Stomach (tissue), 8 donors: ENCODE measurements at regions not wholly inside any gene's neighbourhood (a gene's known extent, or its start where the extent isn't known, plus 50 kb on each side); places are given as distances from the start of the nearest gene placed in this dataset.

Source experiments
- DNase-seq, 2 donors: peaks; one replicate each; pipeline versions ENCODE4 v3.0.0 to v3.0.0-alpha.2; 2013 to 2019
- H3K27ac ChIP-seq, 5 donors: fragments of 200-600 bp in 4 of 5; sonication (generic) in 4 of 5; one replicate each; pipeline ENCODE4 v1.5.1; 2013 to 2019; ENCODE audit warnings: mild to moderate bottlenecking in 1 of 5, moderate library complexity in 1 of 5
- H3K27me3 ChIP-seq, 3 donors: fragments of 200-600 bp; sonication (generic); one replicate each; pipeline ENCODE4 v1.5.1; 2017 to 2019; ENCODE audit warnings: mixed run types in 1 of 3
- H3K36me3 ChIP-seq, 4 donors: fragments of 200-600 bp; sonication (generic); 1 replicate in 3 of 4; 2 replicates in 1 of 4; pipeline ENCODE4 v1.5.1; 2016 to 2019
- H3K4me1 ChIP-seq, 4 donors: fragments of 200-600 bp; sonication (generic); one replicate each; pipeline ENCODE4 v1.5.1; 2016 to 2019
- H3K4me3 ChIP-seq, 4 donors: fragments of 200-600 bp; sonication (generic) in 3 of 4; one replicate each; pipeline ENCODE4 v1.5.1; 2016 to 2019; ENCODE audit warnings: mild to moderate bottlenecking in 1 of 4
- H3K9me3 ChIP-seq, 4 donors: fragments of 200-600 bp; sonication (generic); one replicate each; pipeline ENCODE4 v1.5.1; 2016 to 2019
- EP300 ChIP-seq: sonication (generic); formaldehyde crosslinking; IDR thresholded peaks from one replicate; pipeline ENCODE4 v1.6.1; 2017; ENCODE audit warnings: antibody characterized with exemption
- POLR2A ChIP-seq, 4 donors: fragments of 450-650 bp; IDR thresholded peaks; one replicate each; pipeline ENCODE4 v1.6.1; 2016; ENCODE audit warnings: antibody characterized with exemption in 4 of 4, control low read depth in 2 of 4, mild to moderate bottlenecking in 1 of 4, moderate library complexity in 1 of 4
- POLR2AphosphoS5 ChIP-seq, 3 donors: sonication (generic); formaldehyde crosslinking; IDR thresholded peaks; one replicate each; pipeline ENCODE4 v1.6.1; 2016; ENCODE audit warnings: antibody characterized with exemption in 3 of 3
- WGBS, 5 donors: extraction: QIAGEN DNeasy Blood & Tissue Kit in 3 of 5; methylation state at CpG; one replicate each; pipeline versions ENCODE4 v1.1.5 to v1.1.7; 2013 to 2018; 5-methylcytosine and 5-hydroxymethylcytosine counted together
- intact Hi-C: fragments of 100-400 bp; cut with DNase I; formaldehyde crosslinking; loops from one replicate; pipeline ENCODE4 v1.15.1; 2023; ENCODE audit warnings: low total_unique reads
- TF ChIP-seq, protein P1 (sequence below), 7 experiments: fragments of 450-650 bp in 4 of 7; fragments of 200-600 bp in 3 of 7; sonication (generic) in 3 of 7; IDR thresholded peaks; one replicate each; pipeline ENCODE4 v1.5.1; 2016 to 2019; ENCODE audit warnings: antibody characterized with exemption in 7 of 7, control low read depth in 2 of 7, mild to moderate bottlenecking in 1 of 7
- donor health status: healthy with polysubstance abuse.
- donor health status: Bipolar disorder and iron deficiency.
- donor health status: healthy.

DNA sequence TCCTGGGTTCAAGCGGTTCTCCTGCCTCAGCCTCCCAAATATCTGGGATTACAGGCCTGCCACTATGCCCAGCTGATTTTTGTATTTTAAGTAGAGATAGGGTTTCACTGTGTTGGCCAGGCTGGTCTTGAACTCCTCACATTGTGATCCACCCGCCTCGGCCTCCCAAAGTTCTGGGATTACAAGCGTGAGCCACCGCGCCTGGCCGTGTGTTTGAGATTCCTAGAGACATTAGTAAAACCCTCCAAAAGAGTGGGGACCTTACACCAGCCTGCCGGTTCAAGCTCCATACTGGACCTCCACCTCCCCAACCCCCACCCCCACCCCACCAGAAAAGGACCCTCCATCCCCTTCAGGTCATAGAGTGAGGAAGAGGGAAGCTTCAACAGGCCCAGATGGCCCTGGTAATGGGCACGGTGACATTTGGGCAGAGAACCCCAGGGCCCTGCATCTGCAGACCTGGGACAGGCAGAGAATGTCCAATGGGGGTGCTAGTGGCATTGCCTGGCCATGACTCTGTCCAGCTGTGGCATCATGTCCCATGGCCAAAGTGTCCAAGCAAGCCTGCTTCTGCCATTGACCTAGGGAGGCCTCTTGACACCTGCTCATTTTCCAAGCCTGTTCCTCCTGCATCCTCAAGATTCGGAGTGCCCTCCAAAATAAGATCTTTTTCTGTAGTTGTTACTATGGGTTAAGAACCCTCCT is 108.9 kb upstream of the KLF13 start:
- intact Hi-C loops = loop anchor here (10.0 kb wide), 1 partner anchor 97 kb away; no protein-coding TSS in a partner anchor
- no peak overlapping the region for H3K4me3 ChIP-seq
- no peak for DNase-seq
- H3K27me3 ChIP-seq = no peaks in the 10 kb centered on the region
- H3K36me3 ChIP-seq = no peaks in the 10 kb centered on the region
- no peaks in the 10 kb centered on the region for H3K9me3 ChIP-seq
- H3K4me1 ChIP-seq = peaks cover 14 to 62% (median 34%) of the 10 kb centered on the region in 4 donors
- TF ChIP-seq, protein P1, sequence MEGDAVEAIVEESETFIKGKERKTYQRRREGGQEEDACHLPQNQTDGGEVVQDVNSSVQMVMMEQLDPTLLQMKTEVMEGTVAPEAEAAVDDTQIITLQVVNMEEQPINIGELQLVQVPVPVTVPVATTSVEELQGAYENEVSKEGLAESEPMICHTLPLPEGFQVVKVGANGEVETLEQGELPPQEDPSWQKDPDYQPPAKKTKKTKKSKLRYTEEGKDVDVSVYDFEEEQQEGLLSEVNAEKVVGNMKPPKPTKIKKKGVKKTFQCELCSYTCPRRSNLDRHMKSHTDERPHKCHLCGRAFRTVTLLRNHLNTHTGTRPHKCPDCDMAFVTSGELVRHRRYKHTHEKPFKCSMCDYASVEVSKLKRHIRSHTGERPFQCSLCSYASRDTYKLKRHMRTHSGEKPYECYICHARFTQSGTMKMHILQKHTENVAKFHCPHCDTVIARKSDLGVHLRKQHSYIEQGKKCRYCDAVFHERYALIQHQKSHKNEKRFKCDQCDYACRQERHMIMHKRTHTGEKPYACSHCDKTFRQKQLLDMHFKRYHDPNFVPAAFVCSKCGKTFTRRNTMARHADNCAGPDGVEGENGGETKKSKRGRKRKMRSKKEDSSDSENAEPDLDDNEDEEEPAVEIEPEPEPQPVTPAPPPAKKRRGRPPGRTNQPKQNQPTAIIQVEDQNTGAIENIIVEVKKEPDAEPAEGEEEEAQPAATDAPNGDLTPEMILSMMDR (IDR thresholded peaks at IDR 0.05) = no peak
- no peak for TF ChIP-seq EP300
- no peak for TF ChIP-seq POLR2A (IDR thresholded peaks at IDR 0.05)
- peak overlapping the region in 4 of 5 donors; percentile 40 to 99 (median 94) for H3K27ac ChIP-seq
- 96 to 98% (median 96%) methylated on average over 10 of the region's 10 CpGs for whole genome bisulfite sequencing, 5 donors

DNA sequence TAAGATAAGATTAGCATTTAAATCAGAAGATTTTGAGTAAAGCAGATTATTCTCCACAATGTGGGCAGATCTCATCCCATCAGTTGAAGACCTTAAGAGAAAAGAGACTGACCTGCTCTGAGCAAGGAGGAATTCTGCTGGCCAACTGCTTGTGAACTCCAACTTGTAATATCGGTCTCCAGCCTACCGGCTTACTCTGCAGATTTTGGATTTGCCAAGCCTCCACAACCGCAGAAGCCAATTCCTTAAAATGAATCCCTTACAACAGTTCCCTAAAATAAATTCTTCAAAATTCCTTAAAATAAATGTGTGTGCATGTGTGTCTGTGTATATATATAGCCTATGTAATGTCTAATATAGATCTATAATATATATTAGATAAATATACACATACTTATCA is 107.4 kb upstream of the KLF13 start:
- no peak for TF ChIP-seq POLR2A (IDR thresholded peaks at IDR 0.05)
- TF ChIP-seq, protein P1 (IDR thresholded peaks at IDR 0.05) = no peak
- no peak for TF ChIP-seq EP300
- TF ChIP-seq POLR2AphosphoS5 (IDR thresholded peaks at IDR 0.05) = no peak
- no peak overlapping the region for H3K4me3 ChIP-seq
- peaks cover 29 to 65% (median 48%) of the 10 kb centered on the region in 4 donors for H3K4me1 ChIP-seq
- H3K9me3 ChIP-seq = no peaks in the 10 kb centered on the region
- intact Hi-C loops = loop anchor here (10.0 kb wide), 1 partner anchor 96 kb away; no protein-coding TSS in a partner anchor
- H3K36me3 ChIP-seq = no peaks in the 10 kb centered on the region
- no peak overlapping the region for H3K27ac ChIP-seq
- 34 to 48% (median 40%) methylated on average over 3 of the region's 3 CpGs for WGBS, 5 donors
- DNase-seq = no peak
- H3K27me3 ChIP-seq = no peaks in the 10 kb centered on the region

GRCh38 chr15:31221936-31222515 is 104.6 kb upstream of the KLF13 start:
- WGBS, 5 donors = 66 to 74% (median 69%) methylated on average over 11 of the region's 11 CpGs
- Histone ChIP-seq H3K9me3 (no peaks in the 10 kb centered on the region), H3K27ac (peak overlapping the region in 3 of 5 donors; percentile 10 to 74 (median 72)), H3K27me3 (no peaks in the 10 kb centered on the region), H3K4me1 (peaks cover 18 to 55% (median 38%) of the 10 kb centered on the region in 4 donors), H3K36me3 (no peaks in the 10 kb centered on the region), H3K4me3 (no peak overlapping the region)
- intact Hi-C loops = no loop called here
- TF ChIP-seq EP300 = no peak
- TF ChIP-seq POLR2A (IDR thresholded peaks at IDR 0.05) = no peak
- TF ChIP-seq POLR2AphosphoS5 (IDR thresholded peaks at IDR 0.05) = no peak
- TF ChIP-seq, protein P1 (IDR thresholded peaks at IDR 0.05) = no peak
- peak in 1 of 2 donors; percentile 54 for DNase-seq

GRCh38 chr15:31222773-31223341 is 103.8 kb upstream of the KLF13 start:
- H3K36me3 ChIP-seq = no peaks in the 10 kb centered on the region
- 53 to 66% (median 58%) methylated on average over 10 of the region's 10 CpGs for WGBS, 5 donors
- no peak overlapping the region for H3K4me3 ChIP-seq
- TF ChIP-seq EP300 = no peak
- TF ChIP-seq POLR2AphosphoS5 (IDR thresholded peaks at IDR 0.05) = no peak
- TF ChIP-seq, protein P1 (IDR thresholded peaks at IDR 0.05) = no peak
- TF ChIP-seq POLR2A (IDR thresholded peaks at IDR 0.05) = no peak
- H3K27me3 ChIP-seq = no peaks in the 10 kb centered on the region
- no peaks in the 10 kb centered on the region for H3K9me3 ChIP-seq
- intact Hi-C loops = no loop called here
- DNase-seq = peak in 1 of 2 donors; percentile 42
- H3K27ac ChIP-seq = peak overlapping the region in 4 of 5 donors; percentile 66 to 74 (median 70)
- peaks cover 18 to 52% (median 37%) of the 10 kb centered on the region in 4 donors for H3K4me1 ChIP-seq
